ENCODE measurements at regions not wholly inside any gene's neighbourhood (a gene's known extent, or its start where the extent isn't known, plus 50 kb on each side); places are given as distances from the start of the nearest gene placed in this dataset.

GRCh38 chr2:42926434-42927333, 134.3 kb upstream of the HAAO start:
- no peak for DNase-seq (ENCODE audit: low read depth)
- TF ChIP-seq CTCF (conservative IDR thresholded peaks at IDR 0.05; ENCODE audit: control insufficient read depth, insufficient read depth, low read depth, low read length): no peak
- no peak overlapping the region for H3K4me3 ChIP-seq (ENCODE audit: control insufficient read depth, low read depth, low read length)

GRCh38 chr2:42925742-42926433, 133.5 kb upstream of the HAAO start:
- no peak overlapping the region for H3K4me3 ChIP-seq (ENCODE audit: control insufficient read depth, low read depth, low read length)
- DNase-seq (ENCODE audit: low read depth): peak; percentile 30
- TF ChIP-seq CTCF (conservative IDR thresholded peaks at IDR 0.05; ENCODE audit: control insufficient read depth, insufficient read depth, low read depth, low read length): no peak

- no peak for TF ChIP-seq CTCF (conservative IDR thresholded peaks at IDR 0.05; ENCODE audit: control insufficient read depth, insufficient read depth, low read depth, low read length)
- no peak overlapping the region for H3K4me3 ChIP-seq (ENCODE audit: control insufficient read depth, low read depth, low read length)
- DNase-seq (ENCODE audit: low read depth): no peak
These were observed 132.1 kb upstream of the HAAO start for GRCh38 chr2:42924418-42924886.

- peak; percentile 4 for TF ChIP-seq CTCF (conservative IDR thresholded peaks at IDR 0.05; ENCODE audit: control insufficient read depth, insufficient read depth, low read depth, low read length)
- peak; percentile 68 for DNase-seq (ENCODE audit: low read depth)
- no peak overlapping the region for H3K4me3 ChIP-seq (ENCODE audit: control insufficient read depth, low read depth, low read length)
These were observed 131.4 kb upstream of the HAAO start for GRCh38 chr2:42923580-42924417.

- peak; percentile 95 for DNase-seq (ENCODE audit: low read depth)
- H3K4me3 ChIP-seq (ENCODE audit: control insufficient read depth, low read depth, low read length): no peak overlapping the region
- TF ChIP-seq CTCF (conservative IDR thresholded peaks at IDR 0.05; ENCODE audit: control insufficient read depth, insufficient read depth, low read depth, low read length): no peak
These were observed 130.6 kb upstream of the HAAO start for GRCh38 chr2:42922790-42923579.

All from fibroblast of mammary gland (primary cell).